HG03095 (cell line): ENCODE measurements at regions not wholly inside any gene's neighbourhood (a gene's known extent, or its start where the extent isn't known, plus 50 kb on each side); places are given as distances from the start of the nearest gene placed in this dataset.
"Not testable (repeated sequence)": the region's sequence is repeated elsewhere in the genome, so short reads cannot be mapped to it uniquely, and the experiment has no call there.

ENCODE experiments used
- ATAC-seq: cut with Tn5 transposase; IDR thresholded peaks from one replicate; pipeline ENCODE4 v1.9.1; 2021; ENCODE audit warnings: moderate library complexity; ENCODE audit not compliant: unreplicated experiment

DNA sequence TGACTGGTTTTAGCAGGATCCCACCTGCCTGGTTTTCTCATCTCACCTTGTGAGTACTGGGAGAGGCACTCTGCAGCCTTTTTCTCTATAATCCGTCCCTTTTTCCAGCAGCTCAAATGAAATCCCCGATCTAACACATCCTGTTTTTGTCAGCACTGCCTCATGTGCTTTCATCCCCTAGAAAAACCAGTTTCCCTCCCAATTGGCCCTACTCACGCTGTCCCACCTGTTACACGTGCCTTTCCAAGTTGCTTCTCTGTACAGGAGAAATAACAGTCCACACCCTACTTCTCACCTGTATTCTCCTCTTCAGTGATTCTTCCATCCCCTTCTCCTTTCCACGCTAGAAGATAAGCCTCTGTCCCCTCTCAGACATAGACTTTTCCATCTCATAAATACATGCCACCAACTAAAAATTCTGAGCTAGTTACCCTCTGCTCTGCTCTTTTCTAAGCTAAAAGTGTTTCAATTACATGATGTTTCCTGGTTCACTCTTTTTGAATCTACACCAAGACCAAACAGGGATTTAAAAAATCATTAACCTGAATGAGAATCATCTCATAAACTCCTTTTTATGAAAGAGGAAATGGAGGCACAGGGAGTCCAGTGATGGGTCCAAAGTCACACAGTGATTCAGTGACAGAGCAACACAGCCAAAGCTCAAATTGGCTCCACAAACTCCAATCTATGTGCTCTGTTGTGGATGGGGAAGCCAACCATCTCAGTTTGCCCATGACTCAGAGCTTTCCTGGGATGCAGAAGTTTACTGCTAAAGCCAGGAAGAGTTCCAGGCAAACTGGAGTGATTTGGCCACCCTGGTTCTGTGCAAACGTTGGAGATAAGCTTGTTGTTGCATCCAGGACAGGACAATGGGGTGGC is 240.0 kb upstream of the TMEM132C start:
- ATAC-seq: no peak

DNA sequence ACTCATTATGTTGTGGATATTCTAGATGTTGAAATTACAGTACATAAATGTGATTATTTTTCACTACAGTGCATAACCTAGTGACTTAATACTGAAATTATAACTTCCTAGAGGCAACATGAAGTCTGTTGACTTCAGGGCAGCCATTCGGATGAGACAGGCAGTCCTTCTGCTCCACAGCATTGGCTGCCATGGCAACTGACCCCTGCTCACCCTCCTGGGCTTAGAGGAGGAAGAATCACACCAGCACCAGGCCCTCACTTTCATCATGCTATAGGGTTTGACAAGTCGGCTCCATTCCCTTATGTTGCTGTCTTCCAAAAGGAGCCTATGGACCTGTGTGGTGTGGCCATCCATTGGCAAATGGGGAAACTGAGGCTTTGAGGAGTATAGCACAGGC is 233.5 kb upstream of the TMEM132C start:
- ATAC-seq: no peak

DNA sequence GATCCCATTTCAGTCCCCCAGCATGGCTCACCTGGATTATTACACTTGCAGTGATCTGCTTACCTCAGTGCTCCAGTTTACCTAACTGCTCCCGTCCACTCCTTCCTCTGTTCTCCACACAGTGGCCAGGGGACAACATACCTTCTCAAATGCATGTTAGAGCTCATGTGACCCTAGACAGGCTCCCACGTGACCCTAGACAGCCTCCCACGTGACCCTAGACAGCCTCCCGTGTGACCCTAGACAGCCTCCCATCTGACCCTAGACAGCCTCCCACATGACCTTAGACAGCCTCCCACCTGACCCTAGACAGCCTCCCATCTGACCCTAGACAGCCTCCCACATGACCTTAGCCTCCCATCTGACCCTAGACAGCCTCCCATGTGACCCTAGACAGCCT is 226.0 kb upstream of the TMEM132C start:
- ATAC-seq: no peak

DNA sequence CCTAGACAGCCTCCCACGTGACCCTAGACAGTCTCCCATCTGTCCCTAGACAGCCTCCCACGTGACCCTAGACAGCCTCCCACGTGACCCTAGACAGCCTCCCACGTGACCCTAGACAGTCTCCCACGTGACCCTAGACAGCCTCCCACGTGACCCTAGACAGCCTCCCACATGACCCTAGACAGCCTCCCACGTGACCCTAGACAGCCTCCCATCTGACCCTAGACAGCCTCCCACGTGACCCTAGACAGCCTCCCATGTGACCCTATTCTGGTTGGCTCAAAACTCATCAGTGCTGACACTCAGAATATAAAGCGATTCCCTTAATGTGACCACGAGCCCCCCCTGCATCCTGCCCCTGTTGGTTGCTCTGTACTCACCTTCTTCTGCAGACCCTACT is 224.7 kb upstream of the TMEM132C start:
- not testable (repeated sequence) for ATAC-seq

DNA sequence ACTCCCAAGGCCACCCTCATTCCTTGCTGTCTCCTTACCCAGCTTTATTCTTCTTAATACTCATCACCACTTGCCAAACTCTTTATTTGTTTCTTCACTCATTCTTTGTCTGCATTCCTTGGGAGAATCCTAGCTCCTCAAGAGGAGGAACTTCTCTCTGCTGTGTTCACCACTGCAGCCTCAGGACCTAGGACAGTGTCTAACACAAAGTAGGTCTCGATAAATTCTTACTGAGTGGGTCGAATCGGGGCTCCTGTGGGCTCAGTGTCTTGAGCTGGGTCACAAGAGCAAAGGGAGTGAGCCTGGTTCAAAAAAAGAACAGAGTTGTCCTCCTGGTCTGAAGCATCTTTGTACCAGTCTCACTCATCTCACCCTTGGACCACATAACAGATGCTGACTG is 224.1 kb upstream of the TMEM132C start:
- ATAC-seq: no peak

DNA sequence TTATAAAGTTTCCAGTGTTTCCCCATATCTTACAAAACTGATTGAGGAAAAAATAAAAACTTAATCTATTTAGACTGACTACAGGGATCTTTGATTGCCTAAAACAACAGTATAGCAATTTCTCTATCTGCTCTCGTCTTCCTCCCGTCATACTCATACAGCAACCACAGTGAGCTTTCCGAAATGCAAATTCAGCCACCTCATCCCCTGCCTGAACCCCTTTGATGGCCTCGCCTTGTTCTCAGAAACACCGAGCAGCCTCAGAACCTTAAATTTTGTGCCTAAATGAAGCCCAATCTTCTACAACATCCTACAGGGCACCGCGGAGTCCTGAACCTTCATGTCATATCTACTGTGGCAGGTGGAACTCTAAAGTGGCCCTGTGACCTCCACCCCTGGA is 223.7 kb upstream of the TMEM132C start:
- ATAC-seq: no peak

DNA sequence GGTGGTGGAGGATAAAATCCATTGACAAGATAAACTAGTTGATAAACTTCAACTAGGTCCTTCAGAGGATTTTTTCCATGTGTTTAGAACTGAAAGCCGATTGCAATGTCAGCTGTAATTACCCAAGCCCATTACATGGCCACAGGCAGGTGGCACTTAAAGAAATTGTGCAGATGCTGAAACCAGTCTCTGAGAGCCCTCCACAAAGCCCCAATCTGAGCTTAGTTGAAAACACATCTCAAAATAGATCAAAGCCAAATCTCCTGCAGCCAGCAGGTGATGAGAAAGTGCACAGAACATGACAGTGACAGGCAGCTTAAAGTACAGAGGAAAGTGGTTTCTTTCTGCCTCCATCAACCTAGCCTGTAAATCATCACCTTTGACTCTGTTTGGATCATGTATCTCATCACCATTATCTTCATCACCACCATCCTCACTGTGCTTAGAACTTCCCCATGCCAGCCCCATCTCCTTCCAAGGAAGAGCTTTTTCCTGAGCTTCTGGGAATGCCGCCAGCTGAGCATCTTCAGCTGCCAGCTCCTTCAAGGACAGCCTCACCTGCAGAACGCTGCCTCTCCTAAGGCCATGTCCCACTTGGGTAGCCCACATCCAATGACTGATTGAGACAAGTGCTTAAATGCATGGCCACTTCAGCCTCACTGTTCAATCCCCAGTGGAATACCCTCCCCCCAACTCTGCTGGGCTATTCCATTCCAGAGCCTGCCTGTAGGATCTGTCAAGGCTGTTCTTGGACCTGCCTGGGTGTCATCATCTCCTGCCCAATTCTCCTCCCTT is 219.5 kb upstream of the TMEM132C start:
- no peak for ATAC-seq

DNA sequence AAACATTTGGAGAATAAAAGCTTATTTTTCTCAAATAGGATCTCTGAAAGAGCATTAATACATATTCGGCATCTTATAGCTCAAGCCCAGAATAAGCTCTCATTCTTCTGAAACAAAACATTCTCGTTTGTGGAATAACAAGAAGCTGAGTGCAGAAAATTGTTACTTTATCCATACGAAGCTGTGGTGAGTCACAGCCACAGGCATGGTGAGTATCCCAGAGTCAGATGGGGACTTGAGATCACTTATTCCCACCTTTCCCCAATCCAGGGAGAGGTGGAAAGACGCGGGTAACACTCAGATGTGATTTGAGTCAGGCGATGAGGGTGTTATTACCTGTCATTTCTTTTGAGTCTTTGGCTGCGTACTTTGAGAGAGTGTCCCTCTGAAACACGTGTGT is 214.6 kb upstream of the TMEM132C start:
- no peak for ATAC-seq

DNA sequence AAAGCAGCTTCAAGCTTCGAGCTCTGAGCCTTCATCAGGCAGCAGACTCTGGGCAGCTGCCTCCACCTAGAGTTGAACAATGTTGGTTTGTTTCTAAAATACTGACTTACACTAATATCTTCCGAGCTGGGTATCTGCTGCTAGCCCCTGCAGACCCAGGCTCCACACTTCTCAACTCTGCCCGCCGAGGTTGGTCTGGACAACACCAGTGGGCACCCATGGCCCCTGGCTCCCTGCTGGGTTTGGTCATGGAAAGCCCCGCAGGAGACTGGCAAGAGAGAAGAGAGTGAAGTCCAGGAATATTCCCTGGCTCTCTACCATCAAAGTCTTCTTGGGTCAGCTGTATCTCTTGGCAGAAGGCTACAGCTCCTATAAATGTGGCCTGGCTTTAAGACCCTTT is 214.2 kb upstream of the TMEM132C start:
- no peak for ATAC-seq

DNA sequence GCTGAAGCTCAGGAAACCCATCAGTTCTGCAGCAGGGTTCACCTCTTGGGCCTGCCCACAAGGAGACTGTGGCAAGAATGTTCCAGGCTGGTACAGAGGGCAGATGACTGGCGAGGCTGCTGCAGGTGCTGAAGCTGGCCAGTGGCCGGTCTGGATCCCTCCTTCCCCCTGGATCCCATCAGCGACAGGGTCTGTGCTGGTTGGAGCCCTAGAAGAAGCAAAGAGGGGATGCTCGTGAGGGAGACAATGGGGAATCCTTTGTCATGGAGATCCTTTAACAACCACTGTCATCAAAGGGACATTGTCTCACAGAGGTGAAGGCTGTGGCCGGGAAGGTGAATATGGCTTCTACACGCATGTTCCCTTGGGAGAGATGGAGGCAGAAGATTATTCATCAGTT is 211.4 kb upstream of the TMEM132C start:
- no peak for ATAC-seq

DNA sequence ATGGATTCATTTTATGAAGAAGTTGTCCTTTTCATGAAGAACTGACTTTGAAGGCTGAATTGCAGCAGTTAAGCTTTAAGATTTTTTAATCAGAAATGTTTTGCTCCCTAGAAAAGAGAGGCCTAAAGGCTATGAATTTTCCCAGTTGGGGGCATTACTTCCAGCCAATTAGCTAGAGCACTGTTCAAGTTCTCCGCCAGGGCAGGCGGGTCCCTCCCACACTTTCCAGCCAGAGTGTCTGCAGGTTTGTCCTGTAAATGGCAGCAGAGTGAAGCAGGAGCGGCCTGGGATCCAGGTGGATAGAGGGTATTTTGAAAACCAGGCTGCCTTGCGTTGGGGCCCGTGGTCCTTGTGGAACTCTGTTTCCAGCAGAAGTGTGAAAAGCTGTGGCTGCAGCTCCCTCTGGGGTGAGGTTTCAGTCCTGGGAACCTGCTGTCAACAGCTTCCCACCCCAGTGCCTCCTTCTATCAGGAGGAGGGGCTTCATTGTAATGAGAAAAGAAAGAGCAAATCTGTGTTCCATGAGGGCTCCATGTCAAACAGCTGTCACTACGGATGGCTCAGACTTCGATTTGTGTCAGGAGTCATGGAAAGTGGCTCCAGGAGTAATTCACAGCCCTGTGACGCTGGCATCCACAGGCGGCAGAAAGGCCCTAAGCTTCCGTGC is 210.7 kb upstream of the TMEM132C start:
- no peak for ATAC-seq

DNA sequence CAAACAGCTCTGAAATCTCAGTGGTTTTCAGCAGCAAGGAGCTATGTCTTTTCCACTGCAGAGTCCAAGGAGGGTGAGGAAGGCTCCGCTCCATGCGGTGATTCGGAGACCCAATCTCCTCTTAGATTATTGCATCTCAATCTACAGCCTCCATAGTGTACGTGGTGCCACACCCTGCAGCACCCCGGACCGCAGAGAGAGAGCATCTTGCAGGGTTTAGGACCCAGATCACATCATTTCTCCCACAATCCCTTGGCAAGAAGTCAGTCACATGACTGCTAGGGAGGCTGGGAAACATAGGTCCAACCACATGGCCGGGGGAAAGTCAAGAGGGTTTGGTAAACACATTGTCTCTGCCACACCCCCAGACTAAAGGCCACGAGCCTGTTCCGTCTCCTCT is 209.4 kb upstream of the TMEM132C start:
- ATAC-seq: no peak

DNA sequence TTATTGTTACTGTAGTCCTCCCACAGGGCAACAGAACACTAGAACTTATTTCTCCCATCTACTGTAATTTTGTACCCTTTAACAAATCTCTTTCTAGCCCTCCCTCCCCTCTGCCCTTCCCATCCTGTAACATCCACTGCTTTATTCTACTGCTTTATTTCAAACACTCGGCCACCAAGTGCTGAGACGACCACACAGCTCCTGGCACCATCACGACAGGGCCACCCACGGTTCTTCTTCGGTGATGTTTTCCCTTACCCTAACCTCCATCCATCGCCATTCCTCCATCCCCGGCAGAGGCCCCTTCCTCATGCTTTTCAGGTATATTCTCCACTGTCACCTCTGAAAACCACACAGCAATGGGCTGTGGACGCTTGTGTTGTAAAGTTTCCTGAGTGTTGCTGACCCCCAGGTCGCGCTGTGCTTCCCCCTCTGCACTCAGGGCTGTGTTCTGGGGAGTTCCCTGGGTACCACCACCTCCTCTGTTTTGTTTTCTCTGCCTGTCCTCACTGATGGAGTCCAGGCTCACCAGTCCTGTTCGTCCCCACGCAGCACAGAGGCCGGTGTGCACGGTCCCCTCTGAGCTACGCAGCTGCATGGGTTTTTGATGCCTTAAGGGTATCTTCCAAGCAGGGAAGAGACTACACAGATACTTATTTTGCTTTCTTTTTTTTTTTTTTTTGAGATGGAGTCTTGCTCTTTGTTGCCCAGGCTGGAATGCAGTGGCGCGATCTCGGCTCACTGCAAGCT is 207.2 kb upstream of the TMEM132C start:
- ATAC-seq: no peak

DNA sequence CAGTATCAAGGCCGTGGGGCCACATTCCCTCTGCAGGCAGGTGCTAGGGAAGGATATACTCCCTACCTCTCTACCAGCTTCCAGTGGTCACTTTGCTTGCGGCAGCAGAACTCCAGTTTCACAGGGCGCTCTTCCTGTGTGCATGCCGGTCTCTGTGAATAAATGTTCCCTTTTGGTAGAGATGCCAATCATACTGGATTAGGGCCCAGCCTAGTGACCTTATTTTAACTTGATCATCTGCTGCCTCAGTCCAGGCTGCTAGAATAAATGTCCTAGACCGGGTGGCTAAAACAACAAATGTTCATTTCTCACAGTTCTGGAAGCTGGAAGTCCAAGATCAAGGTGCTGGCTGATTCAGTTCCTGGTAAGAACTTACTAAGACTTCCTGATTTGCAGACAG is 198.8 kb upstream of the TMEM132C start:
- no peak for ATAC-seq

DNA sequence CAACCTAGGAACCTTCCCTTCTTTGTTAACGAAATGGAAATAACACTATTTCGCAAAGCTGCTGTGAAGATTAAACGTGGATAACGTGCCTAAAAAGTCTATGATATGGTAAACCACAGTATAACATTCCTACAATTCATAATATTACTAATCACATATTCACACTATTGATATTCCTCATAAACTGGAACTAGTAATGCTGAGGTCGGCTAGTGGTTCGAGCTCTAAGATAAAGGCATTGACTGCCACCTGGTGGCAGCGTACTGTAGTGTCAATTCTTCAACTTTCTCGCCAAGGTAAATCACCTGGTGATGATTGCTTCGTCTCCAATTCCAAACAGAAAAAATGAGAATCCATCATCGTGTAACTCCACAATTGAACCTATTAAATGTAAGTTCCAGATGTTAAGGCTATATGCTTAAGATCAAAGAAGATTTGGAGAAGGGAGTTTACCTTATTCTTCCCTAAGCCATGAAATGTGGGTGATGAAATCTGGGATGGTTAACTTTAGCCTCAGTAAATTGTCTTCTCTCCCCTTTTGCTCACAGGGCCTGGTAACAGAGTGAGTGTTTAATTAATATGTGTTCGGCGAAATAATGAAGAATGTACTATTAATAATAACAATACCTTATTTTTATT is 197.5 kb upstream of the TMEM132C start:
- no peak for ATAC-seq

DNA sequence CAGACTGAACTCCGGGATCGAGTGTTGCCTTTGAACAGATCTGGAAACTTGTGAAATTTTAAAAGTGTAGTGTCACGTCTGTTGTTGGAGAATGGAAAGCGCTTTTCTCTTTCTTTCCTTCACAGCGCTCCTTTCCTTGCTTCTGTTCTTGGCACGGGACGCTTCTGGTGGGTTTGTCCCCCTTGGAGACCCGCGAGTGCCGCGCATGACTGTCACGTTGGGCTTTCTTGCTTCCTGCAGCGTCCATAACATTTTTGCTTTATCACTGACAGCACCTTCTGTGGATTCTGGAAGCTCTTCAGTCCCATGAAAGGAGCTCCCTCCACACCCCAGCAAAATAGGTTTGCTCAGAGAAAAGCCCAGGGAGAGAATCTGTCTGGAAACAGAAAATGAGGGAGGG is 193.0 kb upstream of the TMEM132C start:
- no peak for ATAC-seq

DNA sequence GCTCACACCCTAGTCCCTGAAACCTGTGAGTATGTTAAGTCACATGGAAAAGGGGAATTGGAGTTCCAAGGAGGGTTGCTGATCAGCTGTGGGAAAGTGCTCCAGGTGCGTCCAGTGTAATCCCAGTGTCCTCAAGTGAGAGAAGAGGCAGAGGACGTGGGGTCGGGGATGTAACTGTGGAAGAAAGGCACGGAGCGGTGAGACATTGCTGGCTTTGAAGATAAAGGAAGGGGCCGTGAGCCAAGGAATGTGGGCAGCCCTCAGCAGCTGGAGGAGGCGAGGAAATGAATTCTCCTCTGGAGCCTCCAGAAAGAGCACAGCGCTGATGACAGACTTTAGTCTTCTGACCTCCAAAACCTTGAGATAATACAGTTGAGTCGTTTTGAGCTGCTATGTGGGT is 191.6 kb upstream of the TMEM132C start:
- ATAC-seq: no peak

DNA sequence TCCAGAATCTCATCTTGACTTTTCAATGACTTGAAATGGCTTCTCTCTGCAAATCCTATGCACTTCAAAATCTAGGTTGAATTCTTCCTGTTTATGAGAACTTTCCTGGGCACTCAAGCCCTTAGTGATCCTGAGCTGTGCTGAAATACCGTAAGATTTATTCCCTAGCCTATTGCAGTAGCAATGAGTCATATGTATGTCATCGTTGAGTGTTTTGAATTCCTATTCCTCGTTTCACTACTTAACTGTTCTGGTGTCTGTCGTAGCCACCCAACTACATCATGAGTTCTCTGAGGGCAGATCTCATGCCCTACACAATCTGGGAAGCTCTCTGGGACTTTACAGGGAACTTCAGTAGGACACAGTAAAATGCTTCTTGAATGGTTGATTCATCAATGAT is 190.8 kb upstream of the TMEM132C start:
- no peak for ATAC-seq

DNA sequence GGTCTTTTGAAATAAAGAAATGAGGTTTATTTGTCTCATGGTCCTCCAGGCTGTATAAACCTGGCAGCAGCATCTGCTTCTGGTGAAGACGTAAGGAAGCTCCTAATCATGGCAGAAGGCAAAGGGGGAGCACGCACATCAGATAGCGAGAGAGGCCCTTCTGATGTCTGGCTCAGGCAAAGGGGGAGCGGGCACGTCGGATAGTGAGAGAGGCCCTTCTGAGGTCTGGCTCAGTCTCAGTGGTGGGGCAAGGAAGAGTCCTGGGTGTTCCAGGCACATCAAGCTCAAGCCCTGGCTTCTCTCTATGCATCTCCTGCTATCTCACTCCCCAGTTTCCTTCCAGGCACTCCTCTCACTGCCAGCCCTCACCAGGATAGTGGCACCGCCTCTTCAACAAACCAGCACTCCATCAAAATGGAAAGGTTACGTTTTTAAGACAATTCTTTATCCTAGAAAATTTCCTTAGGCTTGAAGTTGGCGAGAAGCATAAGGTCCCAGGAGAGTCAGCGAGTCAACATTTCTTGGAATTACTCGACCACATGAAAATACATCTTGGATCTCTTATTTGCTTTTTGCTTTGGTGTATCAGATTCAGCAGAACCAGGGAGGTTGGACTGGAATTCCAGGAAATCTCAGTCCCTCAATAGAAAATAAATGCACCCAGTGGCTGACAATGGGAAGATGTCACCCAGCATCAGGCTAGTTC is 189.6 kb upstream of the TMEM132C start:
- no peak for ATAC-seq

DNA sequence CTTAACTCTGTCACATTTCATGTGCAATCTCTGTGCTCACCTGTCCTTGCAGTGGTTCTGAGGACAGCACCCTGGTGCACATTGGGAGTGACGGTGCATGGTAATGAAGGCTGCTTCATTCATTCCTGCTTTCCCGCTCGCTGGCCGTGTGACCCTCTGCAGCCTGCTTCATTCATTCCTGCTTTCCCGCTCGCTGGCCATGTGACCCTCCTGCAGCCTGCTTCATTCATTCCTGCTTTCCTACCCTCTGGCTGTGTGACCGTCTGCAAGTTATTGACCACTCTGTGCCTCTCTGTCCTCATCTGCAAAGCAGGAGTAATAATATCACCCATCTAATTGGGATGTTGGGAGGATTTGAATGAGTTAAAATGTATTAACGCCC is 189.1 kb upstream of the TMEM132C start:
- no peak for ATAC-seq
